H1 (cell line): ENCODE measurements at regions not wholly inside any gene's neighbourhood (a gene's known extent, or its start where the extent isn't known, plus 50 kb on each side); places are given as distances from the start of the nearest gene placed in this dataset.

Source experiments
- CTCF ChIA-PET: fragments of 300-600 bp; sonication (Branson Sonifier 250); formaldehyde crosslinking; loops from one replicate; lab custom pipeline; 2021; ENCODE audit not compliant: partially characterized antibody; lab: Charles Lee
- POLR2A ChIA-PET: fragments of 300-600 bp; sonication (Branson Sonifier 250); formaldehyde crosslinking; loops from one replicate; lab custom pipeline; 2021; ENCODE audit warnings: inconsistent platforms; ENCODE audit not compliant: partially characterized antibody; lab: Charles Lee
- DNase-seq, 2 experiments: peaks; one replicate each; pipeline versions ENCODE4 v3.0.0 to v3.0.0-alpha.2; 2010 to 2022; ENCODE audit warnings: low spot score in 2 of 2, low read depth in 1 of 2, mixed read lengths in 1 of 2
- FAIRE-seq: peaks from 2 replicates; lab custom pipeline; 2011; peaks lifted over from hg19 to GRCh38; lab: Jason Lieb, UNC
- H2AFZ ChIP-seq: 2 replicates; pipeline ENCODE4 v1.8.1; 2012; ENCODE audit warnings: low read length, inconsistent platforms
- H2AK5ac ChIP-seq: 2 replicates; pipeline ENCODE4 v1.6.1; 2013; ENCODE audit warnings: low read depth, low read length
- H2BK120ac ChIP-seq: replicated peaks from 2 replicates; pipeline ENCODE3; 2013; ENCODE audit warnings: low read depth, low read length, inconsistent platforms
- H2BK12ac ChIP-seq: 2 replicates; pipeline ENCODE4 v1.6.1; 2013; ENCODE audit warnings: low read depth, low read length
- H2BK15ac ChIP-seq: 2 replicates; pipeline ENCODE4 v1.6.1; 2013; ENCODE audit warnings: low read length
- H2BK20ac ChIP-seq: 2 replicates; pipeline ENCODE4 v1.6.1; 2013; ENCODE audit warnings: low read length
- H2BK5ac ChIP-seq: 2 replicates; pipeline ENCODE4 v1.6.1; 2013; ENCODE audit warnings: low read depth, low read length
- H3K14ac ChIP-seq: 2 replicates; pipeline ENCODE4 v1.6.1; 2013; ENCODE audit warnings: inconsistent platforms; ENCODE audit not compliant: insufficient read length
- H3K18ac ChIP-seq: 2 replicates; pipeline ENCODE4 v1.6.1; 2013; ENCODE audit warnings: low read length; ENCODE audit errors: extremely low read depth
- H3K23ac ChIP-seq: 2 replicates; pipeline ENCODE4 v1.6.1; 2013; ENCODE audit warnings: inconsistent platforms; ENCODE audit not compliant: insufficient read length
- H3K23me2 ChIP-seq: 2 replicates; pipeline ENCODE4 v1.6.1; 2013; ENCODE audit warnings: low read depth, low read length
- H3K27ac ChIP-seq: 2 replicates; pipeline ENCODE4 v1.6.1; 2011; ENCODE audit warnings: low read depth, low read length, inconsistent platforms
- H3K27me3 ChIP-seq, 4 experiments: replicated peaks in 1 of 4; 1 replicate in 1 of 4; 2 replicates in 3 of 4; pipeline versions ENCODE4 v1.6.1 to v1.8.1; 2011 to 2013; ENCODE audit warnings: low read length in 3 of 4, mild to moderate bottlenecking in 3 of 4, inconsistent platforms in 2 of 4, mixed read lengths in 2 of 4, moderate library complexity in 1 of 4; ENCODE audit not compliant: control insufficient read depth in 3 of 4, insufficient read depth in 3 of 4; ENCODE audit errors: extremely low read depth in 1 of 4
- H3K36me3 ChIP-seq, 4 experiments: 2 replicates each; pipeline versions ENCODE4 v1.6.1 to v1.8.1; 2011 to 2013; ENCODE audit warnings: mild to moderate bottlenecking in 4 of 4, low read length in 3 of 4, moderate library complexity in 2 of 4, control low read depth in 1 of 4, inconsistent platforms in 1 of 4; ENCODE audit not compliant: insufficient read depth in 4 of 4, control insufficient read depth in 2 of 4
- H3K4ac ChIP-seq: replicated peaks from 2 replicates; pipeline ENCODE3; 2013; ENCODE audit warnings: low read length, low read depth, mixed read lengths, inconsistent platforms; ENCODE audit not compliant: insufficient read length
- H3K4me1 ChIP-seq, 4 experiments: replicated peaks in 1 of 4; 1 replicate in 1 of 4; 2 replicates in 3 of 4; pipeline versions ENCODE4 v1.6.1 to v1.8.1; 2011 to 2013; ENCODE audit warnings: low read length in 3 of 4, inconsistent platforms in 2 of 4, mixed read lengths in 1 of 4; ENCODE audit not compliant: insufficient read depth in 4 of 4, control insufficient read depth in 3 of 4
- H3K4me2 ChIP-seq, 2 experiments: 2 replicates each; pipeline versions ENCODE4 v1.6.1 to v1.8.1; 2011 to 2013; ENCODE audit warnings: low read depth in 2 of 2, low read length in 2 of 2, control low read depth in 1 of 2, inconsistent platforms in 1 of 2, mild to moderate bottlenecking in 1 of 2; ENCODE audit not compliant: insufficient read depth in 1 of 2
- H3K4me3 ChIP-seq, 4 experiments: fragments of 200-600, 300-600 bp in 1 of 4; sonication (generic), shearing (Covaris generic), sonication (Bioruptor Twin) in 1 of 4; 2 replicates each; pipeline versions ENCODE4 v1.5.1 to v1.8.1; 2011 to 2016; ENCODE audit warnings: low read length in 4 of 4, low read depth in 3 of 4, control low read depth in 2 of 4, inconsistent platforms in 2 of 4, mild to moderate bottlenecking in 2 of 4, mixed read lengths in 1 of 4, moderate library complexity in 1 of 4; ENCODE audit not compliant: insufficient read depth in 2 of 4; ENCODE audit errors: extremely low read depth in 1 of 4
- H3K56ac ChIP-seq: replicated peaks from 2 replicates; pipeline ENCODE3; 2013; ENCODE audit warnings: low read depth, mild to moderate bottlenecking, mixed read lengths, low read length, inconsistent platforms; ENCODE audit not compliant: insufficient read length
- H3K79me1 ChIP-seq: 2 replicates; pipeline ENCODE4 v1.6.1; 2013; ENCODE audit warnings: low read depth, low read length, control low read depth
- H3K79me2 ChIP-seq, 2 experiments: 2 replicates each; pipeline versions ENCODE4 v1.6.1 to v1.8.1; 2012 to 2013; ENCODE audit warnings: low read length in 2 of 2, mild to moderate bottlenecking in 2 of 2, inconsistent platforms in 1 of 2; ENCODE audit not compliant: insufficient read depth in 2 of 2, control insufficient read depth in 1 of 2
- H3K9ac ChIP-seq, 4 experiments: replicated peaks in 1 of 4; 1 replicate in 1 of 4; 2 replicates in 3 of 4; pipeline versions ENCODE4 v1.6.1 to v1.8.1; 2011 to 2013; ENCODE audit warnings: low read depth in 3 of 4, low read length in 3 of 4, control low read depth in 2 of 4, mild to moderate bottlenecking in 2 of 4, moderate library complexity in 2 of 4, inconsistent platforms in 1 of 4; ENCODE audit errors: extremely low read depth in 1 of 4
- H3K9me3 ChIP-seq, 2 experiments: 2 replicates each; pipeline versions ENCODE4 v1.6.1 to v1.8.1; 2012 to 2013; ENCODE audit warnings: mild to moderate bottlenecking in 2 of 2, moderate library complexity in 2 of 2, control low read depth in 1 of 2, inconsistent platforms in 1 of 2, low read depth in 1 of 2, low read length in 1 of 2, mixed read lengths in 1 of 2; ENCODE audit not compliant: insufficient read depth in 2 of 2
- H4K20me1 ChIP-seq, 2 experiments: replicated peaks in 1 of 2; 2 replicates each; pipeline versions ENCODE3 to v1.8.1; 2011 to 2013; ENCODE audit warnings: inconsistent platforms in 2 of 2, low read length in 2 of 2, mild to moderate bottlenecking in 1 of 2; ENCODE audit not compliant: insufficient read depth in 2 of 2, control insufficient read depth in 1 of 2
- H4K5ac ChIP-seq: 2 replicates; pipeline ENCODE4 v1.6.1; 2013; ENCODE audit warnings: low read length, low read depth, mixed read lengths, inconsistent platforms; ENCODE audit not compliant: insufficient read length
- H4K8ac ChIP-seq: 2 replicates; pipeline ENCODE4 v1.8.0; 2013; ENCODE audit warnings: mild to moderate bottlenecking, moderate library complexity, low read length, inconsistent platforms; ENCODE audit not compliant: insufficient read depth; ENCODE audit errors: extremely low read depth
- H4K91ac ChIP-seq: replicated peaks from 2 replicates; pipeline ENCODE3; 2013; ENCODE audit warnings: low read length, mixed read lengths, inconsistent platforms; ENCODE audit not compliant: insufficient read length
- POLR2AphosphoS5 ChIP-seq: IDR thresholded peaks from 2 replicates; pipeline ENCODE4 v1.6.1; 2011; ENCODE audit warnings: low read depth, low read length
- RAD21 ChIP-seq, 2 experiments: IDR thresholded peaks in 1 of 2; conservative IDR thresholded peaks in 1 of 2; 2 replicates each; pipeline ENCODE4 v1.6.1; 2011; ENCODE audit warnings: low read depth in 2 of 2, low read length in 2 of 2, improper control_type of control experiment in 1 of 2, inconsistent platforms in 1 of 2, mild to moderate bottlenecking in 1 of 2, moderate library complexity in 1 of 2
- WGBS, 2 experiments: shearing (Covaris generic) in 1 of 2; methylation state at CpG; one replicate each; pipeline versions ENCODE4 v1.1.6 to v1.1.7; 2013 to 2015; ENCODE audit warnings: low lambda C conversion rate in 2 of 2, mixed read lengths in 2 of 2, inconsistent platforms in 1 of 2, low coverage in 1 of 2, missing lambda C conversion rate in 1 of 2; ENCODE audit not compliant: insufficient replicate concordance in 2 of 2, insufficient coverage in 1 of 2, insufficient read length in 1 of 2; ENCODE audit errors: extremely low coverage in 1 of 2, missing lambda C conversion rate in 1 of 2; 5-methylcytosine and 5-hydroxymethylcytosine counted together
- TF ChIP-seq, protein P1 (sequence below), 3 experiments: IDR thresholded peaks; 1 replicate in 2 of 3; 2 replicates in 1 of 3; pipeline versions ENCODE4 v1.5.1 to v1.6.1; 2011; ENCODE audit warnings: low read length in 3 of 3, mild to moderate bottlenecking in 3 of 3, inconsistent platforms in 2 of 3, low read depth in 1 of 3, moderate library complexity in 1 of 3; ENCODE audit not compliant: insufficient read depth in 1 of 3; ENCODE audit errors: control extremely low read depth in 1 of 3
- TF ChIP-seq, protein P2 (sequence below): IDR thresholded peaks from 2 replicates; pipeline ENCODE4 v1.6.1; 2012; ENCODE audit warnings: low read length, inconsistent platforms

DNA sequence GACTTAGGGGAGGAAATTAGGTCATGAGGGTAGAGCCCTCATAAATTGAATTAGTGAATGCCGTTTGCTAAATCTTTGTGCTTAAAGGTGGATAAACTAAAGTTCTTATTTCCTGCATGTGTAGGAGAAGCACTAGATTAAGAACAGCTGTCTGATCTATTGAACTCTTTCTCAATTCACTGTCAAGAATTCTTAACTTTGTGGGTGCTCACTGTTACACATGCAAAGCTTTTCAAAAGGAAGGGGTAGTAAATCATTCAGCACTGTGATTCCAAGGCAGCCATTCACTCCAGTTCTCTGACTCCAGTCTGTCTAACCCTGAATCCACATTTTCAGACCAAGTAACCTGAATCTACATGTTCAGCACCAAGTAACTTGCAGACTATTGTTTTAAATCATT lies 1520.1 kb downstream of the PCDH18 start:
- no peak for DNase-seq
- ChIA-PET POLR2A (no interaction called here), CTCF (no interaction called here)
- Histone ChIP-seq H4K8ac (no peak overlapping the region), H4K5ac (no peak overlapping the region), H3K4me2 (no peak overlapping the region), H3K14ac (no peak overlapping the region), H2BK20ac (no peak overlapping the region), H3K79me1 (no peaks in the 10 kb centered on the region), H3K79me2 (no peaks in the 10 kb centered on the region), H3K27me3 (no peaks in the 10 kb centered on the region), H2BK120ac (no peak overlapping the region), H3K4me3 (no peak overlapping the region), H3K23me2 (no peaks in the 10 kb centered on the region), H3K18ac (no peak overlapping the region), H4K91ac (no peak overlapping the region), H4K20me1 (no peaks in the 10 kb centered on the region), H3K4me1 (no peaks in the 10 kb centered on the region), H3K36me3 (no peaks in the 10 kb centered on the region), H3K27ac (no peak overlapping the region), H2BK5ac (no peak overlapping the region), H2BK12ac (no peak overlapping the region), H3K4ac (no peak overlapping the region), H2AFZ (peak overlapping the region; percentile 93), H3K23ac (no peak overlapping the region), H2BK15ac (no peak overlapping the region), H3K9ac (no peak overlapping the region), H3K56ac (no peak overlapping the region), H2AK5ac (no peak overlapping the region), H3K9me3 (no peaks in the 10 kb centered on the region; a peak in 1 of 4 replicates)
- TF ChIP-seq, protein P1, sequence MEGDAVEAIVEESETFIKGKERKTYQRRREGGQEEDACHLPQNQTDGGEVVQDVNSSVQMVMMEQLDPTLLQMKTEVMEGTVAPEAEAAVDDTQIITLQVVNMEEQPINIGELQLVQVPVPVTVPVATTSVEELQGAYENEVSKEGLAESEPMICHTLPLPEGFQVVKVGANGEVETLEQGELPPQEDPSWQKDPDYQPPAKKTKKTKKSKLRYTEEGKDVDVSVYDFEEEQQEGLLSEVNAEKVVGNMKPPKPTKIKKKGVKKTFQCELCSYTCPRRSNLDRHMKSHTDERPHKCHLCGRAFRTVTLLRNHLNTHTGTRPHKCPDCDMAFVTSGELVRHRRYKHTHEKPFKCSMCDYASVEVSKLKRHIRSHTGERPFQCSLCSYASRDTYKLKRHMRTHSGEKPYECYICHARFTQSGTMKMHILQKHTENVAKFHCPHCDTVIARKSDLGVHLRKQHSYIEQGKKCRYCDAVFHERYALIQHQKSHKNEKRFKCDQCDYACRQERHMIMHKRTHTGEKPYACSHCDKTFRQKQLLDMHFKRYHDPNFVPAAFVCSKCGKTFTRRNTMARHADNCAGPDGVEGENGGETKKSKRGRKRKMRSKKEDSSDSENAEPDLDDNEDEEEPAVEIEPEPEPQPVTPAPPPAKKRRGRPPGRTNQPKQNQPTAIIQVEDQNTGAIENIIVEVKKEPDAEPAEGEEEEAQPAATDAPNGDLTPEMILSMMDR (IDR thresholded peaks at IDR 0.05; ENCODE audit: control extremely low read depth in 1 of 3, insufficient read depth in 1 of 3, low read depth in 1 of 3, low read length in 3 of 3), result no peak
- TF ChIP-seq, protein P2, sequence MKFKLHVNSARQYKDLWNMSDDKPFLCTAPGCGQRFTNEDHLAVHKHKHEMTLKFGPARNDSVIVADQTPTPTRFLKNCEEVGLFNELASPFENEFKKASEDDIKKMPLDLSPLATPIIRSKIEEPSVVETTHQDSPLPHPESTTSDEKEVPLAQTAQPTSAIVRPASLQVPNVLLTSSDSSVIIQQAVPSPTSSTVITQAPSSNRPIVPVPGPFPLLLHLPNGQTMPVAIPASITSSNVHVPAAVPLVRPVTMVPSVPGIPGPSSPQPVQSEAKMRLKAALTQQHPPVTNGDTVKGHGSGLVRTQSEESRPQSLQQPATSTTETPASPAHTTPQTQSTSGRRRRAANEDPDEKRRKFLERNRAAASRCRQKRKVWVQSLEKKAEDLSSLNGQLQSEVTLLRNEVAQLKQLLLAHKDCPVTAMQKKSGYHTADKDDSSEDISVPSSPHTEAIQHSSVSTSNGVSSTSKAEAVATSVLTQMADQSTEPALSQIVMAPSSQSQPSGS, result no peak
- TF ChIP-seq POLR2AphosphoS5 (no peak), RAD21 (IDR thresholded peaks at IDR 0.05 in 1 of 2, conservative IDR thresholded peaks at IDR 0.05 in 1 of 2; ENCODE audit: low read depth in 2 of 2, low read length in 2 of 2) (no peak)
- 87% methylated on average over 1 of the region's 1 CpG; no CpG with 5 or more reads in 1 of the 2 experiments for WGBS, 2 experiments
- FAIRE-seq, result no peak
